GM12865 (cell line): ENCODE measurements at regions not wholly inside any gene's neighbourhood (a gene's known extent, or its start where the extent isn't known, plus 50 kb on each side); places are given as distances from the start of the nearest gene placed in this dataset.

Experiments
- DNase-seq: peaks from one replicate; pipeline ENCODE4 v3.0.0; 2010; ENCODE audit warnings: low read depth
- H3K4me3 ChIP-seq: 2 replicates; pipeline ENCODE4 v1.5.1; 2011; ENCODE audit warnings: mild to moderate bottlenecking, low read depth, low read length, control low read depth
- CTCF ChIP-seq: IDR thresholded peaks from 2 replicates; pipeline ENCODE4 v1.5.1; 2011; ENCODE audit warnings: low read length, control low read depth, low read depth, inconsistent platforms; ENCODE audit not compliant: insufficient read depth; ENCODE audit errors: missing control alignments

GRCh38 chr13:99059498-99060075, 81.7 kb upstream of the DOCK9 start:
- no peak for TF ChIP-seq CTCF
- DNase-seq, result no peak
- no peak overlapping the region for H3K4me3 ChIP-seq

GRCh38 chr13:99061411-99061810, 83.5 kb upstream of the DOCK9 start:
- no peak for TF ChIP-seq CTCF
- DNase-seq, result no peak
- H3K4me3 ChIP-seq, result no peak overlapping the region

GRCh38 chr13:99062593-99062992, 84.7 kb upstream of the DOCK9 start:
- no peak for TF ChIP-seq CTCF
- no peak overlapping the region for H3K4me3 ChIP-seq
- no peak for DNase-seq

GRCh38 chr13:99063178-99063577, 85.3 kb upstream of the DOCK9 start:
- DNase-seq, result no peak
- no peak overlapping the region for H3K4me3 ChIP-seq
- TF ChIP-seq CTCF, result no peak

GRCh38 chr13:99063952-99064351, 86.1 kb upstream of the DOCK9 start:
- peak; percentile 49 for DNase-seq
- TF ChIP-seq CTCF, result no peak
- no peak overlapping the region for H3K4me3 ChIP-seq

- no peak overlapping the region for H3K4me3 ChIP-seq
- DNase-seq, result no peak
- no peak for TF ChIP-seq CTCF
These were observed 86.9 kb upstream of the DOCK9 start for GRCh38 chr13:99064624-99065234.
